HEK293 (cell line): ENCODE measurements at regions not wholly inside any gene's neighbourhood (a gene's known extent, or its start where the extent isn't known, plus 50 kb on each side); places are given as distances from the start of the nearest gene placed in this dataset.

Source experiments
- CTCF ChIA-PET: fragments of 350-600 bp; formaldehyde crosslinking; extraction: SDS; loops from one replicate; lab custom pipeline; 2021; ENCODE audit warnings: antibody characterized with exemption; lab: Yijun Ruan, JAX
- POLR2A ChIA-PET: fragments of 300-600 bp; formaldehyde crosslinking; extraction: SDS; loops from one replicate; lab custom pipeline; 2020; ENCODE audit warnings: antibody characterized with exemption, inconsistent platforms; lab: Yijun Ruan, JAX
- H3K27ac ChIP-seq: fragments of 200-500 bp; sonication (Bioruptor generic); 2 replicates; pipeline ENCODE4 v1.5.1; 2014; ENCODE audit warnings: low read depth, low read length, control low read depth, inconsistent platforms; ENCODE audit errors: extremely low read depth
- H3K36me3 ChIP-seq, 2 experiments: fragments of 200-500 bp in 1 of 2; sonication (Bioruptor generic) in 1 of 2; 1 replicate in 1 of 2; 2 replicates in 1 of 2; pipeline ENCODE4 v1.5.1; 2014 to 2017; ENCODE audit warnings: inconsistent platforms in 2 of 2, low read length in 2 of 2; ENCODE audit not compliant: control insufficient read depth in 2 of 2, insufficient read depth in 1 of 2
- H3K4me1 ChIP-seq: fragments of 200-500 bp; sonication (Bioruptor generic); 2 replicates; pipeline ENCODE4 v1.5.1; 2014; ENCODE audit warnings: mild to moderate bottlenecking, low read length, inconsistent platforms; ENCODE audit not compliant: control insufficient read depth, insufficient read depth
- H3K4me3 ChIP-seq: 2 replicates; pipeline ENCODE4 v1.5.1; 2011; ENCODE audit warnings: low read depth, mild to moderate bottlenecking, control low read depth, low read length, moderate library complexity
- H3K9me3 ChIP-seq: fragments of 200-500 bp; sonication (Bioruptor generic); 2 replicates; pipeline ENCODE4 v1.5.1; 2014; ENCODE audit warnings: low read depth, low read length, inconsistent platforms; ENCODE audit not compliant: control insufficient read depth, insufficient read depth
- MEIS1 ChIP-seq: sonication (generic); formaldehyde crosslinking; IDR thresholded peaks from 2 replicates; pipeline ENCODE4 v1.8.1; 2022; ENCODE audit warnings: missing genetic modification reagents, mild to moderate bottlenecking, borderline replicate concordance
- TRIM28 ChIP-seq: IDR thresholded peaks from 2 replicates; pipeline ENCODE4 v1.6.1; 2011; ENCODE audit warnings: low read length, control low read depth, borderline replicate concordance
- ZBTB7A ChIP-seq: fragments of 450-650 bp; formaldehyde crosslinking; IDR thresholded peaks from 2 replicates; pipeline ENCODE4 v1.5.1; 2016; ENCODE audit warnings: low read depth, missing biosample characterization, missing genetic modification characterization
- ZNF2 ChIP-seq: fragments of 450-650 bp; formaldehyde crosslinking; IDR thresholded peaks from 2 replicates; pipeline ENCODE4 v1.5.1; 2016; ENCODE audit warnings: missing biosample characterization, missing genetic modification characterization
- ZNF211 ChIP-seq: fragments of 450-650 bp; formaldehyde crosslinking; IDR thresholded peaks from 2 replicates; pipeline ENCODE4 v1.5.1; 2016; ENCODE audit warnings: low read depth, missing biosample characterization, missing genetic modification characterization
- ZNF350 ChIP-seq: fragments of 450-650 bp; formaldehyde crosslinking; IDR thresholded peaks from 2 replicates; pipeline ENCODE4 v1.5.0; 2017; ENCODE audit warnings: missing biosample characterization, mild to moderate bottlenecking, missing genetic modification characterization
- ZNF501 ChIP-seq: fragments of 450-650 bp; formaldehyde crosslinking; IDR thresholded peaks from 2 replicates; pipeline ENCODE4 v1.5.1; 2016; ENCODE audit warnings: missing biosample characterization, missing genetic modification characterization
- ZNF521 ChIP-seq: fragments of 450-650 bp; formaldehyde crosslinking; IDR thresholded peaks from 2 replicates; pipeline ENCODE4 v1.5.1; 2017; ENCODE audit warnings: missing biosample characterization, mild to moderate bottlenecking, missing genetic modification characterization
- ZNF555 ChIP-seq: fragments of 450-650 bp; formaldehyde crosslinking; conservative IDR thresholded peaks from 2 replicates; pipeline ENCODE4 v1.5.1; 2017; ENCODE audit warnings: missing biosample characterization, mild to moderate bottlenecking, missing genetic modification characterization, inconsistent platforms
- ZNF701 ChIP-seq: fragments of 450-650 bp; formaldehyde crosslinking; IDR thresholded peaks from 2 replicates; pipeline ENCODE4 v1.5.1; 2016; ENCODE audit warnings: missing biosample characterization, missing genetic modification characterization
- ZNF76 ChIP-seq: fragments of 450-650 bp; formaldehyde crosslinking; IDR thresholded peaks from 2 replicates; pipeline ENCODE4; 2016; ENCODE audit warnings: low read depth, missing biosample characterization, missing genetic modification characterization, borderline replicate concordance
- TF ChIP-seq, protein P1 (sequence below): fragments of 450-650 bp; formaldehyde crosslinking; IDR thresholded peaks from 2 replicates; pipeline ENCODE4 v1.5.1; 2016; ENCODE audit warnings: missing biosample characterization, missing genetic modification characterization
- TF ChIP-seq, protein P2 (sequence below): fragments of 450-650 bp; formaldehyde crosslinking; IDR thresholded peaks from 2 replicates; pipeline ENCODE4 v1.5.1; 2016; ENCODE audit warnings: missing biosample characterization, missing genetic modification characterization
- TF ChIP-seq, protein P3 (sequence below): fragments of 450-650 bp; formaldehyde crosslinking; IDR thresholded peaks from 2 replicates; pipeline ENCODE4 v1.5.1; 2016; ENCODE audit warnings: missing biosample characterization, missing genetic modification characterization
- TF ChIP-seq, protein P4 (sequence below): fragments of 450-650 bp; formaldehyde crosslinking; IDR thresholded peaks from 2 replicates; pipeline ENCODE4 v1.5.1; 2017; ENCODE audit warnings: missing biosample characterization, missing genetic modification characterization
- TF ChIP-seq, protein P5 (sequence below): fragments of 450-650 bp; formaldehyde crosslinking; IDR thresholded peaks from 2 replicates; pipeline ENCODE4 v1.5.1; 2016; ENCODE audit warnings: missing biosample characterization, missing genetic modification characterization

DNA sequence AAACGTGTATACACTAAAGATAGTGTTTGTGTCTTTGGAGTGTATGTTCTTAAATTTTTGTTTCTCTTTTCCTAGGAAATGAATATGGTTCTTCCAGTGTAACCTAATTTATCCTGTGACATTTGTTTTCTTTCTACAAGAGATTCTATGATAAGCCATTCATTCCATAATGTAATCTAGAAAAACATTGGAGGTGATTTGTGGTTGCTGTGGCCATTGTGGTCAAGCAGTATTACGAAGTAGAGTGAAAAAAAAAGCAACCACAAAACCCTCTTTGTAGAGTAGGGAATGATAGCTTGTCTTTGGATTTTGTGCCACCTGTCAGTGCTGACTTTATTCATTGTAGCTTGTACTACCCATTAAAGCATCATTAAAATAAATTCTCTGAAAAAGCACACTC is 1209.6 kb downstream of the ZPLD1 start (continued):
- TF ChIP-seq ZNF2 (tag by site-specific recombination) (no peak), ZNF501 (tag by site-specific recombination) (no peak), ZNF211 (tag by site-specific recombination) (no peak), ZNF76 (tag by site-specific recombination) (no peak), ZNF350 (no peak), ZNF701 (tag by site-specific recombination) (no peak)
- TF ChIP-seq, protein P1, sequence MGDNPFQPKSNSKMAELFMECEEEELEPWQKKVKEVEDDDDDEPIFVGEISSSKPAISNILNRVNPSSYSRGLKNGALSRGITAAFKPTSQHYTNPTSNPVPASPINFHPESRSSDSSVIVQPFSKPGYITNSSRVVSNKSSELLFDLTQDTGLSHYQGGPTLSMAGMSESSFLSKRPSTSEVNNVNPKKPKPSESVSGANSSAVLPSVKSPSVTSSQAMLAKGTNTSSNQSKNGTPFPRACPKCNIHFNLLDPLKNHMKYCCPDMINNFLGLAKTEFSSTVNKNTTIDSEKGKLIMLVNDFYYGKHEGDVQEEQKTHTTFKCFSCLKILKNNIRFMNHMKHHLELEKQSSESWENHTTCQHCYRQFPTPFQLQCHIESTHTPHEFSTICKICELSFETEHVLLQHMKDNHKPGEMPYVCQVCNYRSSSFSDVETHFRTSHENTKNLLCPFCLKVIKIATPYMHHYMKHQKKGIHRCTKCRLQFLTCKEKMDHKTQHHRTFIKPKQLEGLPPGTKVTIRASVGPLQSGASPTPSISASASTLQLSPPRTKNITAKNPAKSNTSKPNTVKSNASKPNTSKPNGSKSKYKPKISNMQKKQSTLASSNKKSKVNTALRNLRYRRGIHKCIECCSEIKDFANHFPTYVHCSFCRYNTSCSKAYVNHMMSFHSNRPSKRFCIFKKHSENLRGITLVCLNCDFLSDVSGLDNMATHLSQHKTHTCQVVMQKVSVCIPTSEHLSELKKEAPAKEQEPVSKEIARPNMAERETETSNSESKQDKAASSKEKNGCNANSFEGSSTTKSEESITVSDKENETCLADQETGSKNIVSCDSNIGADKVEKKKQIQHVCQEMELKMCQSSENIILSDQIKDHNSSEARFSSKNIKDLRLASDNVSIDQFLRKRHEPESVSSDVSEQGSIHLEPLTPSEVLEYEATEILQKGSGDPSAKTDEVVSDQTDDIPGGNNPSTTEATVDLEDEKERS = no peak
- TF ChIP-seq, protein P2, sequence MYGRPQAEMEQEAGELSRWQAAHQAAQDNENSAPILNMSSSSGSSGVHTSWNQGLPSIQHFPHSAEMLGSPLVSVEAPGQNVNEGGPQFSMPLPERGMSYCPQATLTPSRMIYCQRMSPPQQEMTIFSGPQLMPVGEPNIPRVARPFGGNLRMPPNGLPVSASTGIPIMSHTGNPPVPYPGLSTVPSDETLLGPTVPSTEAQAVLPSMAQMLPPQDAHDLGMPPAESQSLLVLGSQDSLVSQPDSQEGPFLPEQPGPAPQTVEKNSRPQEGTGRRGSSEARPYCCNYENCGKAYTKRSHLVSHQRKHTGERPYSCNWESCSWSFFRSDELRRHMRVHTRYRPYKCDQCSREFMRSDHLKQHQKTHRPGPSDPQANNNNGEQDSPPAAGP (tag by site-specific recombination) = no peak

DNA sequence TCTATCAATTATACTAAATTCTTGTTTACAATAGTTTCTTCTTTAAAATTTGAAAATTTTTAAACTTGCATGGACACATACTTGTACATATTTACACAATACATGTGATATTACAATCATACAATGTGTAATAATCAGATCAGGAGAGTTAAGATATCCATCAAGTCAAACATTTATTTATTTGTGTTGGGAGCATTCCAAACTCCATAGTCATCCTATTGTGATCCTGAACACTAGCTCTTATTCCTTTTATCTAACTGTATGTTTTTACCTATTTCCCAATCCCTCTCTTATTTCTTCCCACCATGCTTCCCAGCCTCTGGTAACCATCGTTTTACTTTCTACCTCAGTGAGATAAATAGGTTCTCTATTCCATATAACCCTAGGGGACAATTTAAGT is 1219.2 kb downstream of the ZPLD1 start:
- POLR2A ChIA-PET = no interaction called here
- Histone ChIP-seq H3K9me3 (no peaks in the 10 kb centered on the region), H3K4me1 (no peaks in the 10 kb centered on the region), H3K4me3 (no peak overlapping the region), H3K36me3 (no peaks in the 10 kb centered on the region), H3K27ac (no peak overlapping the region)
- TF ChIP-seq ZNF521 (tag by site-specific recombination) (no peak), ZBTB7A (no peak), ZNF555 (tag by site-specific recombination) (no peak), TRIM28 (no peak), MEIS1 (CRISPR knock-in tag) (no peak)
- TF ChIP-seq, protein P3, sequence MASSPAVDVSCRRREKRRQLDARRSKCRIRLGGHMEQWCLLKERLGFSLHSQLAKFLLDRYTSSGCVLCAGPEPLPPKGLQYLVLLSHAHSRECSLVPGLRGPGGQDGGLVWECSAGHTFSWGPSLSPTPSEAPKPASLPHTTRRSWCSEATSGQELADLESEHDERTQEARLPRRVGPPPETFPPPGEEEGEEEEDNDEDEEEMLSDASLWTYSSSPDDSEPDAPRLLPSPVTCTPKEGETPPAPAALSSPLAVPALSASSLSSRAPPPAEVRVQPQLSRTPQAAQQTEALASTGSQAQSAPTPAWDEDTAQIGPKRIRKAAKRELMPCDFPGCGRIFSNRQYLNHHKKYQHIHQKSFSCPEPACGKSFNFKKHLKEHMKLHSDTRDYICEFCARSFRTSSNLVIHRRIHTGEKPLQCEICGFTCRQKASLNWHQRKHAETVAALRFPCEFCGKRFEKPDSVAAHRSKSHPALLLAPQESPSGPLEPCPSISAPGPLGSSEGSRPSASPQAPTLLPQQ (tag by site-specific recombination) = no peak
- TF ChIP-seq, protein P4, sequence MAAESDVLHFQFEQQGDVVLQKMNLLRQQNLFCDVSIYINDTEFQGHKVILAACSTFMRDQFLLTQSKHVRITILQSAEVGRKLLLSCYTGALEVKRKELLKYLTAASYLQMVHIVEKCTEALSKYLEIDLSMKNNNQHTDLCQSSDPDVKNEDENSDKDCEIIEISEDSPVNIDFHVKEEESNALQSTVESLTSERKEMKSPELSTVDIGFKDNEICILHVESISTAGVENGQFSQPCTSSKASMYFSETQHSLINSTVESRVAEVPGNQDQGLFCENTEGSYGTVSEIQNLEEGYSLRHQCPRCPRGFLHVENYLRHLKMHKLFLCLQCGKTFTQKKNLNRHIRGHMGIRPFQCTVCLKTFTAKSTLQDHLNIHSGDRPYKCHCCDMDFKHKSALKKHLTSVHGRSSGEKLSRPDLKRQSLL (tag by site-specific recombination) = no peak
- TF ChIP-seq, protein P2 (tag by site-specific recombination) = no peak
- TF ChIP-seq, protein P5, sequence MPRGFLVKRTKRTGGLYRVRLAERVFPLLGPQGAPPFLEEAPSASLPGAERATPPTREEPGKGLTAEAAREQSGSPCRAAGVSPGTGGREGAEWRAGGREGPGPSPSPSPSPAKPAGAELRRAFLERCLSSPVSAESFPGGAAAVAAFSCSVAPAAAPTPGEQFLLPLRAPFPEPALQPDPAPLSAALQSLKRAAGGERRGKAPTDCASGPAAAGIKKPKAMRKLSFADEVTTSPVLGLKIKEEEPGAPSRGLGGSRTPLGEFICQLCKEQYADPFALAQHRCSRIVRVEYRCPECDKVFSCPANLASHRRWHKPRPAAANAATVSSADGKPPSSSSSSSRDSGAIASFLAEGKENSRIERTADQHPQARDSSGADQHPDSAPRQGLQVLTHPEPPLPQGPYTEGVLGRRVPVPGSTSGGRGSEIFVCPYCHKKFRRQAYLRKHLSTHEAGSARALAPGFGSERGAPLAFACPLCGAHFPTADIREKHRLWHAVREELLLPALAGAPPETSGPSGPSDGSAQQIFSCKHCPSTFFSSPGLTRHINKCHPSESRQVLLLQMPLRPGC = no peak
- CTCF ChIA-PET = no interaction called here
